Thymus (tissue), 11 donors: ENCODE measurements at regions not wholly inside any gene's neighbourhood (a gene's known extent, or its start where the extent isn't known, plus 50 kb on each side); places are given as distances from the start of the nearest gene placed in this dataset.
"Not testable (repeated sequence)": the region's sequence is repeated elsewhere in the genome, so short reads cannot be mapped to it uniquely, and the experiment has no call there.

Source experiments
- DNase-seq, 9 donors: peaks; one replicate each; pipeline ENCODE4 v3.0.0-alpha.2; 2013; ENCODE audit warnings: low spot score in 9 of 9, low read depth in 6 of 9, missing footprints in 1 of 9
- H3K27ac ChIP-seq, 2 donors: one replicate each; pipeline ENCODE4 v1.5.1; 2013; ENCODE audit warnings: control low read depth in 1 of 2, low read depth in 1 of 2, low read length in 1 of 2, mild to moderate bottlenecking in 1 of 2, moderate library complexity in 1 of 2
- H3K27me3 ChIP-seq, 2 donors: one replicate each; pipeline ENCODE4 v1.5.1; 2013; ENCODE audit warnings: low read length in 1 of 2; ENCODE audit not compliant: control insufficient read depth in 2 of 2, insufficient read depth in 1 of 2
- H3K36me3 ChIP-seq, 2 donors: one replicate each; pipeline ENCODE4 v1.5.1; 2013; ENCODE audit warnings: low read length in 1 of 2, mild to moderate bottlenecking in 1 of 2, moderate library complexity in 1 of 2; ENCODE audit not compliant: control insufficient read depth in 2 of 2, insufficient read depth in 2 of 2
- H3K4me1 ChIP-seq, 2 donors: one replicate each; pipeline ENCODE4 v1.5.1; 2013; ENCODE audit warnings: low read length in 2 of 2; ENCODE audit not compliant: control insufficient read depth in 2 of 2, insufficient read depth in 2 of 2
- H3K4me3 ChIP-seq, 2 donors: one replicate each; pipeline ENCODE4 v1.5.1; 2013; ENCODE audit warnings: low read length in 2 of 2, control low read depth in 1 of 2, mild to moderate bottlenecking in 1 of 2
- H3K9me3 ChIP-seq, 2 donors: one replicate each; pipeline ENCODE4 v1.5.1; 2013; ENCODE audit warnings: low read length in 1 of 2, mild to moderate bottlenecking in 1 of 2; ENCODE audit not compliant: control insufficient read depth in 2 of 2, insufficient read depth in 1 of 2
- WGBS: extraction: QIAGEN DNeasy Blood & Tissue Kit; methylation state at CpG from one replicate; pipeline ENCODE4 v1.1.7; 2013; 5-methylcytosine and 5-hydroxymethylcytosine counted together
- donor health status: healthy.

- Histone ChIP-seq H3K27ac (no peak overlapping the region), H3K4me3 (no peak overlapping the region), H3K9me3 (peaks cover 0 to 3% of the 10 kb centered on the region in 2 donors), H3K27me3 (no peaks in the 10 kb centered on the region), H3K4me1 (peaks cover 6 to 12% of the 10 kb centered on the region in 2 donors), H3K36me3 (no peaks in the 10 kb centered on the region)
- WGBS, result 85% methylated on average over 6 of the region's 6 CpGs
- DNase-seq, result no peak
Observed at GRCh38 chr4:38532908-38533499, 131.0 kb upstream of the KLF3 start.

- no peak overlapping the region for H3K27ac ChIP-seq
- no peaks in the 10 kb centered on the region for H3K9me3 ChIP-seq
- WGBS, result 81% methylated on average over 3 of the region's 3 CpGs
- H3K27me3 ChIP-seq, result no peaks in the 10 kb centered on the region
- no peaks in the 10 kb centered on the region for H3K36me3 ChIP-seq
- no peak overlapping the region for H3K4me3 ChIP-seq
- no peak for DNase-seq
- peaks cover 2 to 6% of the 10 kb centered on the region in 2 donors for H3K4me1 ChIP-seq
Observed at GRCh38 chr4:38534344-38535045, 129.5 kb upstream of the KLF3 start.

- H3K27ac ChIP-seq, result not testable (repeated sequence)
- WGBS, result 98% methylated on average over 1 of the region's 1 CpG
Observed at GRCh38 chr4:38535071-38535470, 128.9 kb upstream of the KLF3 start.

GRCh38 chr4:38535717-38536116 is 128.3 kb upstream of the KLF3 start:
- Histone ChIP-seq H3K9me3 (no peaks in the 10 kb centered on the region), H3K4me3 (no peak overlapping the region), H3K27ac (no peak overlapping the region), H3K4me1 (peaks cover 0 to 2% of the 10 kb centered on the region in 2 donors), H3K36me3 (no peaks in the 10 kb centered on the region), H3K27me3 (no peaks in the 10 kb centered on the region)
- 97% methylated on average over 5 of the region's 5 CpGs for WGBS
- DNase-seq, result no peak

More at GRCh38 chr4:38535071-38535470, 128.9 kb upstream of the KLF3 start:
- H3K36me3 ChIP-seq, DNase-seq, H3K27me3 ChIP-seq, H3K9me3 ChIP-seq, H3K4me1 ChIP-seq, H3K4me3 ChIP-seq: not testable (repeated sequence)

- WGBS, result 78% methylated on average over 2 of the region's 2 CpGs
- Histone ChIP-seq H3K4me3 (no peak overlapping the region), H3K27ac (no peak overlapping the region), H3K9me3 (no peaks in the 10 kb centered on the region), H3K27me3 (no peaks in the 10 kb centered on the region), H3K36me3 (no peaks in the 10 kb centered on the region), H3K4me1 (no peaks in the 10 kb centered on the region)
- DNase-seq, result no peak
Observed at GRCh38 chr4:38536716-38537115, 127.3 kb upstream of the KLF3 start.

GRCh38 chr4:38537666-38538065 is 126.3 kb upstream of the KLF3 start:
- no peak for DNase-seq
- no peaks in the 10 kb centered on the region for H3K27me3 ChIP-seq
- H3K4me1 ChIP-seq, result no peaks in the 10 kb centered on the region
- no peak overlapping the region for H3K27ac ChIP-seq
- no peaks in the 10 kb centered on the region for H3K36me3 ChIP-seq
- H3K9me3 ChIP-seq, result no peaks in the 10 kb centered on the region
- H3K4me3 ChIP-seq, result no peak overlapping the region
- WGBS, result 93% methylated on average over 1 of the region's 1 CpG

GRCh38 chr4:38538517-38538916 is 125.5 kb upstream of the KLF3 start:
- no peaks in the 10 kb centered on the region for H3K27me3 ChIP-seq
- 98% methylated on average over 2 of the region's 2 CpGs for WGBS
- H3K27ac ChIP-seq, result no peak overlapping the region
- DNase-seq, result no peak
- H3K4me3 ChIP-seq, result no peak overlapping the region
- no peaks in the 10 kb centered on the region for H3K9me3 ChIP-seq
- no peaks in the 10 kb centered on the region for H3K4me1 ChIP-seq
- H3K36me3 ChIP-seq, result no peaks in the 10 kb centered on the region

- H3K36me3 ChIP-seq, result no peaks in the 10 kb centered on the region
- no peaks in the 10 kb centered on the region for H3K9me3 ChIP-seq
- no peaks in the 10 kb centered on the region for H3K4me1 ChIP-seq
- no peaks in the 10 kb centered on the region for H3K27me3 ChIP-seq
- DNase-seq, result no peak
- H3K4me3 ChIP-seq, result no peak overlapping the region
- H3K27ac ChIP-seq, result no peak overlapping the region
- 98% methylated on average over 4 of the region's 4 CpGs for WGBS
Observed at GRCh38 chr4:38539501-38539900, 124.5 kb upstream of the KLF3 start.

GRCh38 chr4:38547052-38547451 is 116.9 kb upstream of the KLF3 start:
- no peaks in the 10 kb centered on the region for H3K9me3 ChIP-seq
- 97% methylated on average over 2 of the region's 2 CpGs for WGBS
- H3K36me3 ChIP-seq, result no peaks in the 10 kb centered on the region

More at GRCh38 chr4:38547052-38547451, 116.9 kb upstream of the KLF3 start:
- DNase-seq, result no peak
- no peak overlapping the region for H3K4me3 ChIP-seq
- H3K27me3 ChIP-seq, result no peaks in the 10 kb centered on the region
- no peak overlapping the region for H3K27ac ChIP-seq
- no peaks in the 10 kb centered on the region for H3K4me1 ChIP-seq
